ENCODE measurements at regions not wholly inside any gene's neighbourhood (a gene's known extent, or its start where the extent isn't known, plus 50 kb on each side); places are given as distances from the start of the nearest gene placed in this dataset.

DNA sequence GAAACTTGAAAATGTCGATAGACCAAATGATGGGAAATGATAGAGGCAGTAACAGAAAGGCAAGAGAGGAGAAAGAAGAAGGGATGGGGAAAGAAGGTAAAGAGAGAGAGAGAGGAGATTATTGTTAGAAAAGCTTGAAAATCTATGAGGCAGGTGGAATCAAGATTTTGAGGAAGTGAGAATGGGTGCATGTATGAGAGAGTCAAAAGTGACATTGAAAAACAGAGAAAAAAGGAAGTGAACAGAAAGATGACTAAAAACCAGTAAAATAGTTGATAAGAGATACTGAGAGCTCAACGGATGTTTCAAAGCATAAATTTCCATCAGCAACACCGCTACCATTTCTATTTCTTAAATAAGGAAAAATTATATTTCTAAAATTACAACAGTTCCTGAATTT lies 327.4 kb upstream of the CWC22 start:
- H3K4me3 ChIP-seq (ENCODE audit: low read depth, low read length), result no peak overlapping the region
- in situ Hi-C loops (cut with HindIII; ENCODE audit: low sequenced_read_pairs), result no loop called here
- no peak for DNase-seq (ENCODE audit: low read depth, low spot score)
- TF ChIP-seq, protein P1, sequence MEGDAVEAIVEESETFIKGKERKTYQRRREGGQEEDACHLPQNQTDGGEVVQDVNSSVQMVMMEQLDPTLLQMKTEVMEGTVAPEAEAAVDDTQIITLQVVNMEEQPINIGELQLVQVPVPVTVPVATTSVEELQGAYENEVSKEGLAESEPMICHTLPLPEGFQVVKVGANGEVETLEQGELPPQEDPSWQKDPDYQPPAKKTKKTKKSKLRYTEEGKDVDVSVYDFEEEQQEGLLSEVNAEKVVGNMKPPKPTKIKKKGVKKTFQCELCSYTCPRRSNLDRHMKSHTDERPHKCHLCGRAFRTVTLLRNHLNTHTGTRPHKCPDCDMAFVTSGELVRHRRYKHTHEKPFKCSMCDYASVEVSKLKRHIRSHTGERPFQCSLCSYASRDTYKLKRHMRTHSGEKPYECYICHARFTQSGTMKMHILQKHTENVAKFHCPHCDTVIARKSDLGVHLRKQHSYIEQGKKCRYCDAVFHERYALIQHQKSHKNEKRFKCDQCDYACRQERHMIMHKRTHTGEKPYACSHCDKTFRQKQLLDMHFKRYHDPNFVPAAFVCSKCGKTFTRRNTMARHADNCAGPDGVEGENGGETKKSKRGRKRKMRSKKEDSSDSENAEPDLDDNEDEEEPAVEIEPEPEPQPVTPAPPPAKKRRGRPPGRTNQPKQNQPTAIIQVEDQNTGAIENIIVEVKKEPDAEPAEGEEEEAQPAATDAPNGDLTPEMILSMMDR (IDR thresholded peaks at IDR 0.05; ENCODE audit: low read depth, low read length), result no peak

DNA sequence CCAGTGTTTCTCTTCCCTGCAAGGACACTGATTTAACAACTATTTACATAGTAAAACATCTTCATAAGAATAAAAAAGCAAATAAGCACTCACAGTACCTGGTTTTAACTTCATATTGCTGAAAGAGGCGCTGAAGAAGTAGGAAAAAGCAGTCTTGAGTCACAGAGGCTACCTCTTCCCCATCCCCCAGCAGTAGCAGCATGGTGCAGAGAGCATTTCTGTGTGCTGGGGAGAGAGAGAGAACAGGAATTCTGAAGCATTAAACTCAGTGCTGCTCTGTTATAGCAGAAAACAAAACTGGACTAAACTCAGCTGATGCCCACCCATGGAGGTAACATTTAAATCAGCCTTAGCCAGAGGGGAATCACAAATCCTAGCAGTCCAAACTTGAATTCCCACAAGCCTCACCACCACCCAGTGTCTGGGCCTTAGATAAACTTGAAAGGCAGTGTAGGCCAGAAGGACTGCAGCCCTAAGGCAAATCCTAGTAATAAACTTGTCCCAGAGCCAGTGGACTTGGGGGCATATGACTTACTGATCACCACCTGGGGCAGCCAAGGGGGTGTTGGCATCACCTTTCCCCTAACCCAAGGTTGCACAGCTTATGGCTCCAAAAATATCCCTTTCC lies 321.8 kb upstream of the CWC22 start:
- H3K4me3 ChIP-seq (ENCODE audit: low read depth, low read length), result no peak overlapping the region
- TF ChIP-seq, protein P1 (IDR thresholded peaks at IDR 0.05; ENCODE audit: low read depth, low read length), result no peak
- DNase-seq (ENCODE audit: low read depth, low spot score), result no peak
- in situ Hi-C loops (cut with HindIII; ENCODE audit: low sequenced_read_pairs), result no loop called here

DNA sequence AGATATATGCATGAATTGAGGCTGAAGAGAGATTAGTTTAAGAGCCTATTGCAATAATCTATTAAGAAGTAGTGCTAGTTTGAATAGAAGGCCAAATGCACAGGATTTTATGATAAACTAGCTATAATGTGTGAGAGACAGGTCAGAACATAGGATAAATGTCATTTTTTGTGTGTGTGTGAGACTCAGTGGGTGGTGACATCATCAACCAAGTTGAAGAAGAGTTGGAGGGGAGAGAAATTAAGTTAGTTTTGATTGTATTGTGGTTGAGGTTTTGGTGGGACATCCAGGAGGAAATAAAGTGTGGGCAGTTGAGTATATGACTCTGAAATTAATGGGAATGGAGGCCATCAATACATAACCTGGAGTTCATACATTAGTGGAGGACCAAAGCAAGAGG lies 320.1 kb upstream of the CWC22 start:
- no peak for DNase-seq (ENCODE audit: low read depth, low spot score)
- H3K4me3 ChIP-seq (ENCODE audit: low read depth, low read length), result no peak overlapping the region
- in situ Hi-C loops (cut with HindIII; ENCODE audit: low sequenced_read_pairs), result no loop called here
- TF ChIP-seq, protein P1 (IDR thresholded peaks at IDR 0.05; ENCODE audit: low read depth, low read length), result no peak

DNA sequence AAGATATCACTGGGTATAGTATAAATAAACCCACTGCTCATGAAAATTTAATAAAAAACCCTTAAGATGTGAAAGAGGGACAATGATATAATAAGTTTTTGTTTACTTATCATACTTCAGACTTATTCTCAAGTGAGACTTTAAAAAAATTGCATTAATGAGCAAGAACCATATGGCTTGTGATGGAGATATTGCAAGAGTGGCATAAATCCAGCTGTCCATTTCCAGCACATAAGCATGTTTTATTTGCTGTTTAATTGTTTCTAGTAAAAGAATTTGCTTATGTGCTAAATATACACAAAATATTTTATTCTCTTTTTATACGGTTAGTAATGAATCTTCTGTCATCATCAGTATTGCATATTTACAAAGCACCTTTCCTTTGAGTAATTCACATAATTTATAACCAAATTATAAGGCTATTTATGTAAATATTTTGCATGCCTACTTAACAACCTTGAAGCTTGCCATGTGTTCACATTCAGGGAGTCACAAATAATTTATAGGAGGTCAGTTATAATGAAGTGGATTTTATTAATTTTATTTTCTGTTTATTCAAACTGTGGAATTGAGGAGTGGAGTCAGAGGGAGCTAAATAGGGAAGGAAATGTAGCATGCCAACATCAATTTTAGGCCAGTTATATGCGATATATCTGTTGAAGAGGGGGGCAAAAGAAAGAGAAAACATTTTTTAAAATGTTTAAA lies 318.5 kb upstream of the CWC22 start:
- no peak overlapping the region for H3K4me3 ChIP-seq (ENCODE audit: low read depth, low read length)
- TF ChIP-seq, protein P1 (IDR thresholded peaks at IDR 0.05; ENCODE audit: low read depth, low read length), result no peak
- no peak for DNase-seq (ENCODE audit: low read depth, low spot score)
- in situ Hi-C loops (cut with HindIII; ENCODE audit: low sequenced_read_pairs), result no loop called here

DNA sequence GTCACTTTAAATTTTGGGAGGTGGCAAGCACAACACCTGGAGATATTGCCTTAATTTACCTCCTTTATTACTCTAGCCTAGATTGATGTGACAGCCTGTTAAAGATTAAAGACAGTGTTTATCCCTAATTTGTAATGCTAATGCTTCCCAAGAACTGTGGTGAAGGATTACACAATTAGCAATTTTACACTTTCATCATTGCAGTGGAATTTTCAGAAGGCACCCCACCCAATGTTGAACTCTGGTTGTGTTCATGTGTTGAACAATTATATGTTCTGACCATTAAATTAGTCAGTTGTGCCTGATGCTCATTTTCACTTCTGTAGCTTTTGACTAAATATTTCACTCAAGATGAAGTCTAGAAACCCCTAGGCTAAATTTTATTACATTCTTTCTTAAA lies 317.1 kb upstream of the CWC22 start:
- in situ Hi-C loops (cut with HindIII; ENCODE audit: low sequenced_read_pairs), result no loop called here
- DNase-seq (ENCODE audit: low read depth, low spot score), result no peak
- no peak overlapping the region for H3K4me3 ChIP-seq (ENCODE audit: low read depth, low read length)
- TF ChIP-seq, protein P1 (IDR thresholded peaks at IDR 0.05; ENCODE audit: low read depth, low read length), result no peak

DNA sequence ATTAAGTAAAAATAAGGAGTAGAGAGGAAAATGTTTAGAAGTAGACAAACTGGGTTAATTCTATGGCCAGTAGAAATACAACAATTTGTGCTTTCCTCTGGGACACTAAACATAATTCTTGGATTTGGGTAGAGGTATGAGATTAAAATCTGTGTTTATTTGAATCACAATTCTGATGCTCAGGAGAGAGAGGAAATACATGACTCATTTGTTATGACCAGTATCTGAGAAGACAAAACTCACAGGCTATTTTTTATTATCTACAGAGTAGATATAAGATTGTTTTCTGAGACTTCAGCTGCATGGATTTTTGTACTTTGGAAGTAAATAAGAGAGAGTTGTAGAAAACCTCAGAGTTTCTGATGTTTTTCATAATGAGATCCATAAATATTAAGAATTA lies 315.7 kb upstream of the CWC22 start:
- DNase-seq (ENCODE audit: low read depth, low spot score), result peak; percentile 20
- TF ChIP-seq, protein P1 (IDR thresholded peaks at IDR 0.05; ENCODE audit: low read depth, low read length), result no peak
- in situ Hi-C loops (cut with HindIII; ENCODE audit: low sequenced_read_pairs), result no loop called here
- no peak overlapping the region for H3K4me3 ChIP-seq (ENCODE audit: low read depth, low read length)

Data from astrocyte of the spinal cord (primary cell).